ENCODE measurements at regions not wholly inside any gene's neighbourhood (a gene's known extent, or its start where the extent isn't known, plus 50 kb on each side); places are given as distances from the start of the nearest gene placed in this dataset.

DNA sequence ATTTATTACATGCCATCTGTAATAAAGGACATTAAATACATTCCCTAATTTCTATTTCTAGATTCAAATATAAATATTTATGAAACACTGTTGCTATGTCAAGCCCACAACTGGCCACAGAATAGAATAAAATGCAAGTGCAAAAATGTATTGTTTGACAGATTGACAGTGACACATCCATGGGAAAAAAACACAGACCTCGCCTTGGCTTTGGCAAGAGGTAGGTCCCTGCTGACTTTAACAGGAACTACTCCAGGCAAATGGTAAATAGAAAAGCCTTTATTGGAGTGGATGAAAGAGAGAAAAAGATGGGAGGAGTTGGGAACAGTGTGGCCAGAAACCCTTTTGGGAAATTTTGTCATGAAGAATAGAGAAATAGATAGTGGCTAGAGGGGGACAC lies 622.9 kb downstream of the UTRN start:
- H3K27ac Mint-ChIP-seq (ENCODE audit: unreplicated experiment): no peak overlapping the region
- ChIA-PET CTCF (no interaction called here), POLR2A (no interaction called here)
- Histone ChIP-seq H3K4me3 (ENCODE audit: low read depth, low read length) (no peak overlapping the region), H3K36me3 (ENCODE audit: control insufficient read depth, insufficient read depth, low read length) (no peaks in the 10 kb centered on the region), H3K9me3 (no peaks in the 10 kb centered on the region), H3K4me1 (no peaks in the 10 kb centered on the region), H3K27me3 (replicated peaks; ENCODE audit: control insufficient read depth, insufficient read depth, low read length) (no peaks in the 10 kb centered on the region)
- intact Hi-C loops (cut with micrococcal nuclease; ENCODE audit: unreplicated experiment): no loop called here
- H3K27me3 Mint-ChIP-seq (ENCODE audit: insufficient read depth, unreplicated experiment): peaks cover 4% of the 10 kb centered on the region
- H3K9me3 Mint-ChIP-seq (ENCODE audit: unreplicated experiment): peaks cover 6% of the 10 kb centered on the region
- BruUV-seq (replicated peaks): no TSS peak
- TF ChIP-seq, protein P1, sequence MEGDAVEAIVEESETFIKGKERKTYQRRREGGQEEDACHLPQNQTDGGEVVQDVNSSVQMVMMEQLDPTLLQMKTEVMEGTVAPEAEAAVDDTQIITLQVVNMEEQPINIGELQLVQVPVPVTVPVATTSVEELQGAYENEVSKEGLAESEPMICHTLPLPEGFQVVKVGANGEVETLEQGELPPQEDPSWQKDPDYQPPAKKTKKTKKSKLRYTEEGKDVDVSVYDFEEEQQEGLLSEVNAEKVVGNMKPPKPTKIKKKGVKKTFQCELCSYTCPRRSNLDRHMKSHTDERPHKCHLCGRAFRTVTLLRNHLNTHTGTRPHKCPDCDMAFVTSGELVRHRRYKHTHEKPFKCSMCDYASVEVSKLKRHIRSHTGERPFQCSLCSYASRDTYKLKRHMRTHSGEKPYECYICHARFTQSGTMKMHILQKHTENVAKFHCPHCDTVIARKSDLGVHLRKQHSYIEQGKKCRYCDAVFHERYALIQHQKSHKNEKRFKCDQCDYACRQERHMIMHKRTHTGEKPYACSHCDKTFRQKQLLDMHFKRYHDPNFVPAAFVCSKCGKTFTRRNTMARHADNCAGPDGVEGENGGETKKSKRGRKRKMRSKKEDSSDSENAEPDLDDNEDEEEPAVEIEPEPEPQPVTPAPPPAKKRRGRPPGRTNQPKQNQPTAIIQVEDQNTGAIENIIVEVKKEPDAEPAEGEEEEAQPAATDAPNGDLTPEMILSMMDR (IDR thresholded peaks at IDR 0.05; ENCODE audit: insufficient read depth in 1 of 2, low read depth in 1 of 2, low read length in 1 of 2, severe bottlenecking in 1 of 2, unreplicated experiment in 1 of 2): no peak
- no peak overlapping the region for H3K4me3 Mint-ChIP-seq (ENCODE audit: unreplicated experiment)
- H3K36me3 Mint-ChIP-seq (ENCODE audit: insufficient read depth, unreplicated experiment): no peaks in the 10 kb centered on the region
- H3K4me1 Mint-ChIP-seq (ENCODE audit: low read depth, unreplicated experiment): no peaks in the 10 kb centered on the region
- no peak for DNase-seq

DNA sequence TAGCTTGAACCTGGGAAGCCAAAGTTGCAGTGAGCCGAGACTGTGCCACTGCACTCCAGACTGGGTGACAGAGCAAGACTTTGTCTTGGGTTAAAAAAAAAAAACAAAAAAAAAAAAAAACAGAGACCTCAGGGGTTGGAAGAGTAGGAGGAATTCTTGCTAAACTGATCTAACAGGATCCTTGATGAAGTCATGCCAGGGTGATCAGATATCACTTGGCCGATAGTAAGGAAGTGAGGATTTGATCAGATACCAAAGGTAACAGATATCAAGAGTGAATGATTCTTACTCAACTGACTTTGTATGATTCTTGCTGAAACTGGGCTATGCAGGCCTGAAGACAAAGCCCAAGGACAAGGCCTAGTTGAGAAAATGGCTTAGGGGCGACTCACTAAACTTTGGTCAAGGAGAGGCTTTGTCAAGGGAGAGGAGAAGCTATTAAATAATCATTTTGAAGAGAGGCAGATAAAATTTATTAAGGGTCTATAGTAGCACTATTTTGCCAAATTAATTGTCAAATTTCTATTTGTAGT lies 624.7 kb downstream of the UTRN start:
- Mint-ChIP-seq H3K36me3 (ENCODE audit: insufficient read depth, unreplicated experiment) (no peaks in the 10 kb centered on the region), H3K4me1 (ENCODE audit: low read depth, unreplicated experiment) (no peaks in the 10 kb centered on the region), H3K27ac (ENCODE audit: unreplicated experiment) (no peak overlapping the region), H3K9me3 (ENCODE audit: unreplicated experiment) (no peaks in the 10 kb centered on the region), H3K4me3 (ENCODE audit: unreplicated experiment) (no peak overlapping the region), H3K27me3 (ENCODE audit: insufficient read depth, unreplicated experiment) (peaks cover 4% of the 10 kb centered on the region)
- Histone ChIP-seq H3K27me3 (replicated peaks; ENCODE audit: control insufficient read depth, insufficient read depth, low read length) (no peaks in the 10 kb centered on the region), H3K4me1 (no peaks in the 10 kb centered on the region), H3K9me3 (no peaks in the 10 kb centered on the region), H3K36me3 (ENCODE audit: control insufficient read depth, insufficient read depth, low read length) (no peaks in the 10 kb centered on the region), H3K4me3 (ENCODE audit: low read depth, low read length) (no peak overlapping the region)
- BruUV-seq (replicated peaks): no TSS peak
- ChIA-PET CTCF (no interaction called here), POLR2A (no interaction called here)
- TF ChIP-seq, protein P1 (IDR thresholded peaks at IDR 0.05; ENCODE audit: insufficient read depth in 1 of 2, low read depth in 1 of 2, low read length in 1 of 2, severe bottlenecking in 1 of 2, unreplicated experiment in 1 of 2): no peak
- no peak for DNase-seq
- intact Hi-C loops (cut with micrococcal nuclease; ENCODE audit: unreplicated experiment): no loop called here

DNA sequence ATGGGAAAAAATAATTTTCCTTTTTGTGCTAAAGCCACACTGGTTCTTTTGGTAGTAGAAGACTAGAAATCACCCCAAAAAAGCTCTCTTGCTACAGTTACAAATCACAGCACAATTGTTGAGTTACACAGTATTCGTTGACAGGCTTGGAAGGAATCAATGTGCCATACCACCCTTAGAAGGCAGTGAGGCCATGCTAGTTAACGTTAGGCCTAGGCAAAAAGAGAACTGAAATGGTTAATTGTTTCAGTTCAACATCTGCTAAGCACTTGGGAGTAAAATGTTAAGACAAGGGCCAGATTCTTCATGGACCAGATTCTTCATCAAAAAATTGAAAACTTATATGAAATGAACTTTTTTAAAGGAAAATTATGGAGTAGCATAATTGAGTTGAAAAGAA lies 626.2 kb downstream of the UTRN start:
- intact Hi-C loops (cut with micrococcal nuclease; ENCODE audit: unreplicated experiment): no loop called here
- no TSS peak for BruUV-seq (replicated peaks)
- CTCF ChIA-PET: no interaction called here

More for the DNA sequence above, 626.2 kb downstream of the UTRN start:
- Mint-ChIP-seq H3K4me1 (ENCODE audit: low read depth, unreplicated experiment) (no peaks in the 10 kb centered on the region), H3K9me3 (ENCODE audit: unreplicated experiment) (no peaks in the 10 kb centered on the region), H3K27me3 (ENCODE audit: insufficient read depth, unreplicated experiment) (peaks cover 4% of the 10 kb centered on the region), H3K27ac (ENCODE audit: unreplicated experiment) (no peak overlapping the region), H3K4me3 (ENCODE audit: unreplicated experiment) (no peak overlapping the region), H3K36me3 (ENCODE audit: insufficient read depth, unreplicated experiment) (no peaks in the 10 kb centered on the region)
- TF ChIP-seq, protein P1 (IDR thresholded peaks at IDR 0.05; ENCODE audit: insufficient read depth in 1 of 2, low read depth in 1 of 2, low read length in 1 of 2, severe bottlenecking in 1 of 2, unreplicated experiment in 1 of 2): no peak
- H3K4me3 ChIP-seq (ENCODE audit: low read depth, low read length): no peak overlapping the region
- no peaks in the 10 kb centered on the region for H3K9me3 ChIP-seq
- H3K4me1 ChIP-seq: no peaks in the 10 kb centered on the region
- POLR2A ChIA-PET: no interaction called here
- DNase-seq: no peak
- no peaks in the 10 kb centered on the region for H3K36me3 ChIP-seq (ENCODE audit: control insufficient read depth, insufficient read depth, low read length)
- no peaks in the 10 kb centered on the region for H3K27me3 ChIP-seq (replicated peaks; ENCODE audit: control insufficient read depth, insufficient read depth, low read length)
